OCI-LY7 (cell line): ENCODE measurements at regions not wholly inside any gene's neighbourhood (a gene's known extent, or its start where the extent isn't known, plus 50 kb on each side); places are given as distances from the start of the nearest gene placed in this dataset.

ENCODE experiments used
- CTCF ChIP-seq: fragments of 200-600 bp; sonication (generic); conservative IDR thresholded peaks from 2 replicates; pipeline ENCODE4 v1.5.1; 2014; ENCODE audit warnings: mild to moderate bottlenecking, antibody characterized with exemption, low read length, moderate library complexity, mixed read lengths
- EZH2phosphoT487 ChIP-seq: fragments of 200-600 bp; sonication (generic); IDR thresholded peaks from 2 replicates; pipeline ENCODE4 v1.6.1; 2018; ENCODE audit warnings: low read depth, borderline replicate concordance, mild to moderate bottlenecking, mixed run types, antibody characterized with exemption, low read length, moderate library complexity, mixed read lengths

- TF ChIP-seq CTCF (0 out of 2 replicates have a peak, but pooled peaks have one; percentile 25), EZH2phosphoT487 (no peak)
Observed at GRCh38 chr10:8473205-8473604, 418.7 kb downstream of the GATA3 start.
